ENCODE measurements at regions not wholly inside any gene's neighbourhood (a gene's known extent, or its start where the extent isn't known, plus 50 kb on each side); places are given as distances from the start of the nearest gene placed in this dataset.

- no peaks in the 10 kb centered on the region for H3K9me3 ChIP-seq (ENCODE audit: control extremely low read depth in 1 of 3, control insufficient read depth in 2 of 3, insufficient read depth in 1 of 3, low read length in 2 of 3)
- H3K36me3 ChIP-seq (replicated peaks in 1 of 2; ENCODE audit: control extremely low read depth in 1 of 2, control insufficient read depth in 1 of 2, extremely low read depth in 1 of 2, insufficient read depth in 2 of 2, low read length in 1 of 2) = no peaks in the 10 kb centered on the region
- H2AFZ ChIP-seq (ENCODE audit: insufficient read depth, low read depth, low read length, poor library complexity, severe bottlenecking) = no peak overlapping the region
- intact Hi-C loops (cut with micrococcal nuclease) = no loop called here
- no peaks in the 10 kb centered on the region for H3K27me3 Mint-ChIP-seq
- H3K4me1 ChIP-seq (ENCODE audit: control insufficient read depth in 2 of 2, insufficient read depth in 2 of 2, low read length in 2 of 2) = no peaks in the 10 kb centered on the region
- no peak for TF ChIP-seq CTCF (IDR thresholded peaks at IDR 0.05)
- no peak for TF ChIP-seq EZH2 (IDR thresholded peaks at IDR 0.05; ENCODE audit: borderline replicate concordance, insufficient read depth, low read depth, low read length, poor library complexity, severe bottlenecking)
- CTCF ChIA-PET = no interaction called here
- H3K27ac Mint-ChIP-seq = no peak overlapping the region
- no peak overlapping the region for H3K27ac ChIP-seq (ENCODE audit: low read length in 2 of 2)
- POLR2A ChIA-PET = no interaction called here
- ATAC-seq (ENCODE audit: low read depth) = no peak
- H3K9ac ChIP-seq (ENCODE audit: low read length) = no peak overlapping the region
- no peak overlapping the region for H3K4me2 ChIP-seq (replicated peaks; ENCODE audit: low read depth, low read length, poor library complexity, severe bottlenecking)
- no peaks in the 10 kb centered on the region for H3K27me3 ChIP-seq (replicated peaks in 1 of 4; ENCODE audit: control extremely low read depth in 1 of 4, control insufficient read depth in 3 of 4, insufficient read depth in 4 of 4, low read length in 3 of 4)
- no peak overlapping the region for H3K4me3 Mint-ChIP-seq
- no peaks in the 10 kb centered on the region for H3K4me1 Mint-ChIP-seq
- no peaks in the 10 kb centered on the region for H3K79me2 ChIP-seq (ENCODE audit: control insufficient read depth, insufficient read depth, low read length)
- no peak for DNase-seq
- peaks cover 3% of the 10 kb centered on the region for H3K9me3 Mint-ChIP-seq (ENCODE audit: insufficient read depth)
- WGBS (ENCODE audit: insufficient coverage) = 95% methylated on average over 3 of the region's 6 CpGs
- no peak overlapping the region for H3K4me3 ChIP-seq (ENCODE audit: control extremely low read depth in 1 of 5, extremely low read depth in 1 of 5, insufficient read depth in 1 of 5, low read depth in 2 of 5, low read length in 4 of 5)
- no peaks in the 10 kb centered on the region for H4K20me1 ChIP-seq (ENCODE audit: control insufficient read depth, insufficient read depth, low read length, poor library complexity, severe bottlenecking)
Observed at GRCh38 chr5:44695259-44695658, 113.5 kb upstream of the MRPS30 start.

GRCh38 chr5:44691802-44692201 is 116.9 kb upstream of the MRPS30 start:
- H3K4me3 ChIP-seq (ENCODE audit: control extremely low read depth in 1 of 5, extremely low read depth in 1 of 5, insufficient read depth in 1 of 5, low read depth in 2 of 5, low read length in 4 of 5) = no peak overlapping the region
- Mint-ChIP-seq H3K9me3 (ENCODE audit: insufficient read depth) (no peaks in the 10 kb centered on the region), H3K4me3 (no peak overlapping the region), H3K27ac (no peak overlapping the region), H3K4me1 (no peaks in the 10 kb centered on the region), H3K27me3 (no peaks in the 10 kb centered on the region)
- H3K79me2 ChIP-seq (ENCODE audit: control insufficient read depth, insufficient read depth, low read length) = no peaks in the 10 kb centered on the region
- H2AFZ ChIP-seq (ENCODE audit: insufficient read depth, low read depth, low read length, poor library complexity, severe bottlenecking) = no peak overlapping the region
- H4K20me1 ChIP-seq (ENCODE audit: control insufficient read depth, insufficient read depth, low read length, poor library complexity, severe bottlenecking) = no peaks in the 10 kb centered on the region
- ATAC-seq (ENCODE audit: low read depth) (no peak), DNase-seq (no peak)
- TF ChIP-seq CTCF (IDR thresholded peaks at IDR 0.05) = no peak
- no peaks in the 10 kb centered on the region for H3K9me3 ChIP-seq (ENCODE audit: control extremely low read depth in 1 of 3, control insufficient read depth in 2 of 3, insufficient read depth in 1 of 3, low read length in 2 of 3)
- H3K4me2 ChIP-seq (replicated peaks; ENCODE audit: low read depth, low read length, poor library complexity, severe bottlenecking) = no peak overlapping the region
- no peak overlapping the region for H3K9ac ChIP-seq (ENCODE audit: low read length)
- ChIA-PET POLR2A (no interaction called here), CTCF (no interaction called here)
- no peaks in the 10 kb centered on the region for H3K36me3 ChIP-seq (replicated peaks in 1 of 2; ENCODE audit: control extremely low read depth in 1 of 2, control insufficient read depth in 1 of 2, extremely low read depth in 1 of 2, insufficient read depth in 2 of 2, low read length in 1 of 2)
- H3K27ac ChIP-seq (ENCODE audit: low read length in 2 of 2) = no peak overlapping the region
- intact Hi-C loops (cut with micrococcal nuclease) = no loop called here
- WGBS (ENCODE audit: insufficient coverage) = no CpG with 5 or more reads among the region's 2 CpGs
- no peaks in the 10 kb centered on the region for H3K27me3 ChIP-seq (replicated peaks in 1 of 4; ENCODE audit: control extremely low read depth in 1 of 4, control insufficient read depth in 3 of 4, insufficient read depth in 4 of 4, low read length in 3 of 4)
- H3K4me1 ChIP-seq (ENCODE audit: control insufficient read depth in 2 of 2, insufficient read depth in 2 of 2, low read length in 2 of 2) = no peaks in the 10 kb centered on the region
